GM19238 (cell line): ENCODE measurements at regions not wholly inside any gene's neighbourhood (a gene's known extent, or its start where the extent isn't known, plus 50 kb on each side); places are given as distances from the start of the nearest gene placed in this dataset.
"Not testable (repeated sequence)": the region's sequence is repeated elsewhere in the genome, so short reads cannot be mapped to it uniquely, and the experiment has no call there.

Source experiments
- DNase-seq: peaks from one replicate; pipeline ENCODE4 v3.0.0; 2011; ENCODE audit warnings: low spot score; ENCODE audit not compliant: insufficient read length

DNA sequence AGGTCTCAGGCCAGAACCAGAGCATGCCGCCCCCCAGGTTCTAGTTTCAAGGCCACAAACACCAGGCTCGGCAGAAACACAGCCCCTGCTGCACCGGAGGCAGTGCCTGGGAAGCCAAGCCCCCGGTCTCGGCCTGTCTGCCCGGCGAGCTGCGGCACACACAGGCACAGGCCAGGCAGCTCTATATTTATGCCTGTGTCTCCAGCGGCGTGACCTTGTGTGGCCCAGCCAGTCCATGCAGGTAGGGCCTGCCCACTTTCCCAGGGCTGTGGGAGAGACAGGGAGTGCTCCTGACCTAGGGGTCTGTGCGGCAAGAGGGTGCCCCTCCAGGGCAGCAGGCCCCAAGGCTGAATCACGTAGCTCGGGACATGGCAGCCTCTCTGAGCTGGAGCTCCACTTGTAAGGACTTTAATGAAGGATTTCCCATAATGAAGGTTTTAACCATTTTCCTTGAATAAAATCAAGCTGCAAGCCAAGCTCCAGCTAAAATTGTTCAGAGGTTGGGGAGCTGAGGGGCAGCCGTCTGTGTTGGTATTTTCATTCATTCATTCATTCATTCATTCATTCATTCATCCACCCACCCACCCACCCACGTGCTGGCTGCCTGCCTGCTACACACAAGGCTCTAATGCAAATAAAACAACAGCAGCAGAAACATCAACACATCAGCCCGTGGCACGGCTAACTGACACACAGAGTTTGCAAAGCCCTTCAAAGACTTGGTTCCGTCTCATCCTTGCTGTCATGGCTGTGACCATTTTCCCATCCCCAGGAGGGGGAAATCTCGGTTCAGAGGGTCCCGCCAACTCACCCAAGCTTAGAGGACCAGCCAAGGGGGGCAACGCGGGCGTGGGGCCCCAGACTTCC lies 92.0 kb downstream of the RFLNA start:
- no peak for DNase-seq

DNA sequence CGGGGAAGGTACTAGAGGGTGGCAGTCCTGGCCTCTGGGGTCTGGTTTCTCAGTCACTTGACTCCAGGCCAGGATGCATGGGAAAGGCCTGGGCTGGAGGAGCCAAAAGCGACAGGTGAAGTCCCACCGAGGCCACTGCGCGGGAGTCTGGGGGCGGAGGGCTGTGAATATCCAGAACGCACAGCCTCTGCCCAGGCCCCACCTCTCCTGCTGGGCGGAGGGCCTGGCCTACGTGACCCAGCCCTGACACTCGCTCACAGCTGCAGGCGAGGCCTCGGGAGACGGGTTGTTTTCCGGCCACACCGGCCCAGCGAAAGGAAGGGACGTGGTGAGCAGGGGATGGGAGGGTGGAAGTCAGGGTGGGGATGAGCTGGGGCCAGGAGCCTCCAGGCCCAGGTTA lies 91.2 kb downstream of the RFLNA start:
- DNase-seq, result no peak

DNA sequence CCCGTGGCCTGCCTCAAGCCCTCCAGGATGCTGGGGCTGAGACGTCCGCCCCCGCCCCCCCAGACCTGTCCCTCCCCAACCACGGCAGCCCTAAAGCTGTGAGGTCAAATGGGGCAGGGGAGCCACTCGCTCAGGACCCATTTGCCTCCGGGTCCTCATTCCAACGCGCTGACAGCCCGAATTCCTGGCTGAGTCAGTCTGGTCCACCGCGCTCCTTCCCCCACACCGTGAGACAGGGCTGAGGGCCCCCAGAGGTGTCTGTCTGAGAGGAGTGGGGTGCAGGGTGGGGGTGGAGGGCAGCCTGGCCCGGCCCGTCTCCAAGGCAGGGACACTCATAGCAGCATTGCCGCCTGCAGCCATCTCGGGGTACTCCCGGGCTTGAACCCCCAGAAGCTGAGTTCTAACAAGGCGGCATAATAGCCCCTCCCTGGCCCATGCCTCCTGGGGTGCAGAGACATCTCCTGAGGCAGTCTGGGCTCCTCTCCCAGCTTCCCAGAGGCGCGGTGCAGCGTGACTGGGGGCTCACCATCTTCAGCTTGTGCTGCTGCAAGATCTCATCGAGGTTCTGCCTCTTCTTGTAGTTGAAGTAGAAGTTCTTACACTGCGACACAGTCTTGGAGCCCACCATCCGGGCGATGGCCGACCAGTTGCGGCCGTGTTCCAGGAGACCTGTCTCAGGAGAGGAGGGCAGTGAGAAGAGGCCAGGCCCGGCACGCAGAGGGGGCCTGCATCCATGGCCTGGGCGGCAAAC lies 90.5 kb downstream of the RFLNA start:
- DNase-seq, result no peak

DNA sequence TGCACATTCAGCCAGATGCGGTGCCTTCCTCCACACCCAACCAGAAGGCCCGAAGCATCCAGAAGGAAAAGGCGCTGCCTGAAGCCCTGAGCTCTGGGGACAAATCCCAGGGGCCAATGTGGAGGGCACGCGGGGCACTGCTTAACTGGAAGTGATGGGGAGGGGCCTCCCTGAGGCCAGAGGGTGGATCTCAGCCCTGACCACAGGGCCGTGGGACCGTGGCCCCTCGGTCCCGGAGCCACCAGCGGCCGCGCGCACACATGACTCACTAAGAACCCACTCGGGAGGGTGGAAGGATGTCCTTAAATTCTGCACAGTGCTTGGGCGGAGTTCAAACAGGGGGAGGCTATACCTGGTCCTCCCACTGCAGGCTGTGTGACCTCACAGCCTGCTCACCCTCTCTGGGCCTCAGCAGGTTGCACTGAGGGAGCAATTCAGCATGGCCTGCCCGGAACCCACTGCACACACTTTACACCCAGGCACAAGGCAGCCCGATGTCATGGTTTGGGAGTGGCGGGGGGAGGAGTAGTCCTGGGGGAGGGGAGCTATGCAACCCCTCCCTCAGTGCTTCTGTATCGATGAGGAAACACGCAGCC lies 89.5 kb downstream of the RFLNA start:
- no peak for DNase-seq

DNA sequence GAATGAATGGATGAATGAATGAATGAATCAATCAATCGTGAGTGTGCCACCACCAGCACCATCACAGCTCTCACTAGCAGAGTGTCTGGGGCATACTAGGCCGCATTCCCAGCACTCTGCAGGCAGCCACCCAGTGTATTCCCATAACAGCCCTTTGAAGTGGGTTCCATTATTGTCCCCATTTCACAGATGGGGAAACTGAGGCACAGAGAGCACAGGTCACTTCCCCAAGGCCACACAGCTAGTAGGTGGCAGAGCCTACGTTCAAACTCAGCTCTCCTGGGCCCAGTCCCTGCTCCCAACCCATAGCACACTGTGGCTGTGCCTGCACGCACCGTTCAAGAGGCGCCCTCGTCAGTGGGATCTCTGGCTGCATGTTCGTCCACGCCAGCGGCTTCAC lies 88.1 kb downstream of the RFLNA start:
- no peak for DNase-seq

DNA sequence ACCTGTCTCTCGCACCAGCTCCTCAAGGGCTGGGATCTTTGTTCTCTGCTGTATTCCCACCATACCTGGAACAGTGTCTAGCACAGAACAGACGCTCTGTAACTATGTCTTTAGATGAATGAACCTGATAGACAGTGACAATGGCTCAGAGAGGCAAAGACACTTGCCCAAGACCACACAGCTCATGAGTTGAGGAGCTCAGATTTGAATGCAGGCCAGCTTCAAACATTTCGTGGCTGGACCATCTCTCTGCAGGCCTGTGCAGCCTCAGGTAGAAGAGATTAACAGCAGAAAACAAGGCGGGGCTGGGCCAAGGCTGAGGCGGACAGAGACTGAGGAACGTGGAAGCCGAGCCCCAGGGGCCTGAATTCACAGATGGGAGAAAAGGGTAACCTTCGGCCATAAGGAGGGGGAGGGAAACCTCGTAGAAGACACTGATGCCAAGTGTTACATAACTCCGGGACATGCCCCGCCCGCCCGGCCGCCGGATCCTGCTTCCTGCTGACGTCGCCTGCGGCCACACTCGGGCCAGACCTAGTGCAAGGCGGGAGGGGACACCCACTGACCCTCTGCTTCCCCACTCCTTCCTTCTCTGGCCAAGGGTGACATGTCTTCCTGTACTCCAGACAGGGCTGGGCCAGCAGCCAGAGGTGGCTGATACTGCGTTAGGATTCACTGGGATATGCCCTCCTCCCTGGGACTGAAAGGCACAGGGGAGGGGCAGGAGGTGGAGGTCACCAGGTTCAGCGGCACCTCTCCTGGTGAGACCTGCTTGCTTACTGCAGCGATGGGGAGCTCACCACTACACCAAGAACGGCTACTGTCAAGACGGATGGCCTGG lies 86.8 kb downstream of the RFLNA start:
- DNase-seq, result no peak

DNA sequence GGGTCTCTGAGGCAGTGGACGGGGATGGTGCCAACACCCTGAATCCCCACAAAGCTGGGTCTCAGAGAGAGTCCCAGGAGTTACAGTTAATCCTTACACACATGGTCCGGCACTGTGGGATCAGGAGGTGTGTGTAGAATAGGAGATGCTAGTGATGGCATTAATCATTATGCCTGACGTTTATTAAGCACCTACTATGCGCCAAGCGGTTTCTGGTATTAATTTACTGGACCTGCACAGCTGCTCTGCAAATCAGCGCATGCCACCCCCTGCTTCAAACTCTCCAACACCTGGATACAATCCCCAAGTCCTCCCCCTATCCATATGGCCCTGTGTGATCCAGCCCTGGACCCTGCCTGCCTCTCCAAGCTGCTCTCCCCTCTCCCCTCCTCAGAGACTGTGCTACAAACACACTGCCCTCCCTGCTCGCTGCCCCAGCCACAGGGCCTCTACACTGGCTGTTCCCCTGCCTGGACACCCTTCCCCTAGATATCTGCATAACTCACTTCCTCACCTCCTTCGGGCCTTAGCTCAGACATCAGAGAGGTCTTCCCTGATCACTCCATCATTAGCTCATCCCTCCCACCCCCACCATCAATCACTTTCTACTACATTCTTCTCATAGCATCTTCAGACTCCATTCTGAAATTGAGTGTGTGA lies 86.0 kb downstream of the RFLNA start:
- no peak for DNase-seq

DNA sequence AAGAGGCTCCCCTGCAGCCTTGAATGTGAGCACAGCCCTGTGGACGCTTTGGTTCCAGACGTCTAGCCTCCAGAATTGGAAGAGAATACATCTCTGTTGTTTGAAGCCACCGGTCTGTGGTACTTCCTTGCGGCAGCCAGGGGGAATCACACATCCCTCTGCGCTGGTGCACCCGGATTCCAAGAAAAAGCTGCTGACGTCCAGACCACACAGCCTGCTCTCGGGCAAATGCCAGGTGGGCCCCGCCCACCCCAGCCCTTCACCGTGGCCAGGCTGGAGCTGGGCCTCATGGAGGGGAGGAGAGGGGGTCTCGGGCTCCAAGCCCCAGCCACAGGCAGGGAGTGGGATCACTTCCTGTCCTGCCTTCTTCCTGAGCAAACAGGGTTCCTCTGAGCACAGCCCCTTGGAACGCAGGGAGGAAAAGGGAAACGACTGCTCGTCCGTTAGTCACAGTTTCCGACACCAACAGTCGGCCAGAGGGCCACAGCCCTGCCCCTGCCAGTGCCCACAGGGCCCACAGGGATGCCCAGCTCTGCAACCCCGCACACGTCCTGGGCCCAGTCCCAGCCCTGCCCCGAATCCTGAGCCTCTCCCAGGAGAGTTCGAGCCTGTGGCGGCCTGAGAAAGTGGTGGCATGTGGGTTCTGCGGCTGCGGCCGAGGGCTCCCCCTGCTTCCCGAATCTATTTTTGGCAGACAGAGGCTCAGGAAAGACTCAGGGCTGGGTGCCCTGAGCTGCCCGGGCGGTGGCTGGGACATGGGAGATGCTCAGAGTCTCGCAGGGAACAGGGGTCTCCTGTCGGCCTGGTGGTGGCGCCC lies 85.3 kb downstream of the RFLNA start:
- no peak for DNase-seq

DNA sequence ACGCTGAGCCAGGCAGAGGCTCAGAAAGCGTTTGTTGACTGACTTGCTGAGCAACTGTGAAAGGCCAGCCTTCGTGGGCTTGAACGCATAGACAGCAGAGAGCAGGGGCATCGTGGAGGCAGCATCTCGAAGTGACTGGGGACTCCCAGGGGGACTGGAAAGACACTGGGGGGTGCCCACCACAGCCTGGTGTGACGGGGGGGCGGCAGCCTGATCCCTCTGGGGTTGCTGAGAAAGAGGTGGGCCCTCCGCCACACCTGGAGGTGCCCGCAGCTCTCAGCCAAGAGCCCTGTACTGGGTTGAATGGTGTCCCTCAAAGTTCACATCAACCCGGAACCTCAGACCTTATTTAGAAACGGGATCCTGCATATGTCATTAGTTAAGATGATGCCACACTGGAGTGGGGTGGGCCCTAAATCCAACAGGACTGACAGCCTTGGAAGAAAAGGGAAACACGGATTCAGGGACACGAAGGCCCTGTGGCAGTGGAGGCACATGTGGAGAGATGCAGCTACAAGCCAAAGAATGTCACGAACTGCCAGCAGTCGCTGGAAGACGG lies 84.6 kb downstream of the RFLNA start:
- no peak for DNase-seq

DNA sequence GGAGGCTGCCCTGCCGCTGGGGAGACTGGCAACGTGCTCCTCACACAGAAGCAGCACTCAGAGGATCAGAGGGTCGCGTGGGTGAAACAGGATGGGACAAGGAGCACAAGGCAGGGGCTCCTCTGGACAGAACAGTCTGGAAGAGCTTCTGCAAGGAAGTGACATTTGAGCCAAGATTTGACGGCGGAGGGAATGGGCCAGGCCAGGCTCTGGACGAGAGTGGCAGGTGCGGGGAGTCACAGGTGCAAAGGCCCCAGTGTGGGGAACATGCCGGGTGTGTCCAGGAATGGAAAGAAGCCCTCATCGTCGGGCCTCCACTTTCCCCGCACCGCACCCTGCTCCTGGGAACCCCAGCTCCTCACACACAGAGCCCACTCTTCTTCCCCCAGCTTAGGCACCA lies 84.0 kb downstream of the RFLNA start:
- DNase-seq, result no peak

DNA sequence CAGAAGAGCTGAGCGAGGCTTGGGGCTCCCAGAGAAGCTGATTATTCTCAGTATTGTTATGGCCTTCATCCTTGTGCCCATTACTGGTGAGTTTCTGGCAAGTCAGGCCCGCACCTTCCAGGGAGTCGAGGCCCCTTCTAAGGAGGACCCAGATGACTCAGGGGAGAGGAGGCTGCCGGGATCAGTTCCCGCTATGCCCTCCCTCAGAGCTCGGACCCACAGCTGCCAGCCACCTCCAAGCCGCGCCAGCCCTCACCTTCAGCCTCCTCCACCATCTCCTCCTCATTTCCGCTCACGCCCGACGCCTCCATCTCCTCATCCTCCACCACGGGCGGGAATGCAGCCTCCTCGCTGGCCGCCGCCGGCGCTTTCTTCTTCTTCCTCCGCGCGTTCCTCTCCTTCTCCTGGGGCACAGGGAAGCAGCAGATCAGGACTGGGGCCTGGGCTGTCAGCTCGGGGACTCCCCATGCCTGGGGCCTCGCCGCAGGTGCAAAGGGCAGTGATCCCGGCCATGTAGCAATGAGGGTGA lies 83.2 kb downstream of the RFLNA start:
- no peak for DNase-seq

DNA sequence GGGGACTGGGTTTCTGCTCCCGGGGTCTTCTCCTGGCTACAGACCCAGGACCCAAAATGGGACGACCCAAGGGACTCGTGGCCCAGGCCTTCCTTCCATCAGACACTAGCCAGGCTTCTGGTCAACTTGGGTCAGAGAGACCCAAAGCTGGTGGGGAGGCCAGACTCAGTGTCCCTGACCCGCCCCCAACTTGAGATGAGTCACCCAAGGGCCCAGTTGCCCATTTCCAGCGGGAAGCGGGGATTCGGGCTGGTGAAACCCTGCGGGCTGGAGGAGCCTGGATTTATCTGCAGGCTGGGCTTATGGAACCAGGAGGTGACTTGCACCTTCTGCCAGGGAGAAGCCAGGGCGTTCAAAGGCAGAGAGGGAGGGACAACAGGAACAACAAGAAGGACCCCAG lies 81.5 kb downstream of the RFLNA start:
- no peak for DNase-seq

DNA sequence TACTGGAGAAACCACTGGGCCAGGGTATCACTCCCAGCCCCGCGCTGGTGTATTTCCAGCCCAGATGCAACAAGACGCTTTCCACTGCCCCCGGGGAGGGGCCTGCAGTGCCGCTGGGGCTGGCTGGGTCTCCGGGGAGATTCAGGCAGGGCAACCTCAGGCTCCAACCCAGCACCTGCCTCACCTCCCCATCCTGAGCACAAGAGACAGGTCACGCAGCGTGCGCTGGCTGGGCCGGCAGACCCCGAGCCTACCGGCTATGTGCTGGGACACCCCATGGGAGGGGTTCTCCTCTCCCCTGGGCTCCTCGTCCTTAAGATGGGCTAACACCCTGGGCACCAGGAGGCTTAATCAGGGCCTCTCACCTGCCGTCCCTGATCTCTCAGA lies 80.9 kb downstream of the RFLNA start:
- no peak for DNase-seq

DNA sequence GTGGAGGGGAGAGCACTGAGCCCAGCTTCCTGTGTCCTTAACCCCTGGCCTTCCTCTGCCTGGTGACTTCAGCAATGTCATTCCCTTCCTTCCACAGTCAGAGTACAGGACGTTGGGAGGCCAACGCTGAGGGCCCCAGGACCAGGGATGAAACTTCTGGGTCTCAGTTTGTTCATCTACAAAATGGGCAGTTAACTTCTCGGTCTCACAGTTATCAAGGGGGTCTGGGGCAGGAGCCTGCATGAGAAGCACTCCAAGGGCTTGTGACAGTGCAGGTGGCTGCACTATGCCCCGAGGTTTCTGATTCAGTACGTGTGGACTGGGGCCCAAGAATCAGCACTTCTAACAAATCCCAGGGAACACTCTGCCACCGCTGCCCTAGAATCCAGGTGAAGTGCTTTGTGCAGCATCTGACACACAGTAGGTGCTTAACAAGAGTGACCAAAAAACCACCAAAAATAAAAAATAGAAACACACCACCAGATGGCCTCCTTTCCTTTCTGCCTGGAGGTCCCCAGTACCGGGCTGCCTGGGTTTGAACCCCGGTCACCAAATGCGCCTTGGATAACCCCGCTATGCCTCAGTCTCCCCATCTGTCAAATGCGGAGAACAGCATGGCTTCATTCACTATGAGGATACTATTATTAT lies 80.4 kb downstream of the RFLNA start:
- no peak for DNase-seq

DNA sequence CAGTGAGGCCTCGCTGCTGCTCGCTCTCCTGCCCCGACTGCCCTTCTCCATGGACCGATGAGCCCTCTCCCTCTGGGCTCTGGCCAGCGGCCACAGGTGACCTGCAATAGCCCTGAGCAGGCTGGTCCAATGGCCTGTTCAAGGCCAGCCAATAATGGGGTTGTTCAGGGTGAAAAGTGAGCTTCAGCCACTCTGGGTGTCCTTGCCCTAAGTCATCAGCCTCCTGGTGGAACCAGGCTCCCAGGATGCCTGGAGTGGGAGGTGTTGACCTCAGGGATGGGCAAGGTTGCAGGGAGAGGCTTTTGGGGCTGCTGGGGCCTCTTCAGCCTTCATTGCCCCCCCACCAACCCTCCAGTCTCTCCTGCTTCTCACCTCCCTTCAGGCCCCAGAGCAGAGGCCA lies 79.7 kb downstream of the RFLNA start:
- DNase-seq, result no peak

DNA sequence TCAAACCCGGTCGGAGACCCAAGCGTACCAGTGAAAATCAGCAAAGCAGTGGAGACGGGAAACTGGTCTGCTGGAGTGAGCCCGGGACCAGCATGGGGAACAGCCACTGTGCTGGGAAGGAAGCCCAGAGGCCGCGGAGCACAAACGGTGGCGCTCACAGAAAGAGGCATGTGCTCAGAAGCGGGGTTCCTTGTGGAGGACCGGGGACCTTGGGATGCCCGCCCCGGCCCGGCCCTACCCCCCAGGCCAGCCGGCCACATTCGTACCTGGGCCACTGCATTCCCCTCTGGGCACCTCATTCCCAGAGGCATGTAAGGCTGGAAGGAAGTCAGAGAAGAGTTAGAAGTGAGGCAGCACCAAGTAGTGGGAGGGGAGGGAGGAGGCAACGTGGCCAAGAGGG lies 79.3 kb downstream of the RFLNA start:
- no peak for DNase-seq

DNA sequence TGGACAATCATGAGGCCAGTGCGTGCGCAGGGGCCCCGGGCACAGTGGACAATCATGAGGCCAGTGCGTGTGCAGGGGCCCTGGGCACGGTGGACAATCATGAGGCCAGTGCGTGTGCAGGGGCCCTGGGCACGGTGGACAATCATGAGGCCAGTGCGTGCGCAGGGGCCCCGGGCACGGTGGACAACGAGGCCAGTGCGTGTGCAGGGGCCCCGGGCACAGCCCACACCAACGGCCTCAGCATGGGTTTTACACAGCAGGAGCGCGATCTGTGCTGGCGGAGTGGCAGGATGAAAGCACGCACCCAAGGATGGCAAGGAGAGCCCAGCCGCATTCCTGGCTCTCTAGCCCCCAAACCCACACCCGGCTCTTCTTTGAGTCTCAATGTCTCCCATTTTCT lies 78.8 kb downstream of the RFLNA start:
- not testable (repeated sequence) for DNase-seq

DNA sequence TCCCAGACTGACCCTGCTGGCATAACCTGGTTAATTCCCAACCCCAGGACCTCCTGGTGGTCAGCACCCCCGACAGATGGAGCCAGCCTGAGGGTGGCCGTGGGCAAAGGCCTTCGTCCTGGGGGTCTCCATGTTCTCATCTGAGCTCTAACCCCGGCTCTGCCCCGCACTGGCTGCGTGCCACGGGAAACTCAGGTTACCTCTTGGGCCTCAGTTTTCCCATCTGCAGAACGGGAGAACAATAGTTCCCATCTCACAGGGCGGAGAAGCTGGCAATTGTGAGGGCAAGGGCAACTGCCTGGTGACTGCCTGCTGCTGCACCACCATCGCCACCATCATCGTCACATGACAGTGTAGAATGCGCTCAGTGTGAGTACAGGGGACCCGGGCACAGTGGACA lies 77.9 kb downstream of the RFLNA start:
- no peak for DNase-seq

DNA sequence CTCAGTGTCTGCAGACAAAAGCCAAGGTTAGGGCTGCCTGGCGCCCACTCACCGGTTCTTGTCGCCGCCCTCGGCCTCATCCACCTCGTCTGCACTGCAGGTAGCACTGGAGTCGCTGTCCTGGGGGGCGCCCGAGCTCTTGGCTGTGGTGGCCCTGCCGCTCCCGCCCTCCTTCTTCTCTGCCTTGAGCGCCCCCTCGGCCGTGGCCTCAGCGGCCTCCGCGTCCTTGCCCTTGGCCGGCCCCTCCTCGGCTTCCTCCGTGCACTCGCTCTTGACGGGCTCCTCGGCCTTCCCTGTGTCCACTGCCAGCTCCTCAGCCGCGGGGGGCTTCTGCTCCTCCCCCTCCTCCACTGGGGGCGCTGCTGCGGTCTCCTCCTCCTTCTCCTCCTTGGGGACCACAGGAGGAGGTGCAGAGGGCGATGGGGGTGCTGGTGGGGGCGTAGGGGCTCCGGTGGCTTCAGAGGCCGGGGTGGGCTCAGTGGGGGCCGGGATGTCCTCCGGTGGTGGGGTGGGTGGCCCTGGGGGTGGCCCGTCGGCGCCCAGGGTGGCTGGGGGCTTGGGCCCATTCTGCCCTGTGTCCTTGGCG lies 77.2 kb downstream of the RFLNA start:
- DNase-seq, result no peak
